ENCODE measurements at regions not wholly inside any gene's neighbourhood (a gene's known extent, or its start where the extent isn't known, plus 50 kb on each side); places are given as distances from the start of the nearest gene placed in this dataset.

DNA sequence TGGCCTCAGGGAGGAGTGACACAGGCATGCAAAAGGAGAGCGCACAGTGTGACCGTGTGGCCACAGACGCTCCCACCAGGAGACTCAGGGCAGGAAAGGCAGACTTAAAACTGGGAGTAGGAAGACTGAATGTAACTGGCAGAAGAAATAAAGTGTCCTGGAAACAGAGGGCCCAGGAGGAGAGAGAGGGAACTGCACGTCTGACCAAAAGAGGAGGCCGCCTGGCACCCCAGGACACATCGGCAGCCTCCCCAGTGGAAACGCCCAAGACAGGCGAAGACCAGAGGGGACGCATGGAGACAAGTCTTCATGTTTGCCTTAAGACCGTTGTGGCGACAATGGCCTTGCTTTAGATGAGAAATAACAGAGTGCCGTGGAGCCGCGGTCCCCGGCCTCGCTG is 163.6 kb upstream of the ALKAL2 start:
- no peak for DNase-seq (ENCODE audit: low spot score)

- no peak for DNase-seq (ENCODE audit: low spot score)
These were observed 161.6 kb upstream of the ALKAL2 start for GRCh38 chr2:449246-450067.

- no peak for DNase-seq (ENCODE audit: low spot score)
These were observed 160.2 kb upstream of the ALKAL2 start for GRCh38 chr2:447902-448665.

- DNase-seq (ENCODE audit: low spot score): no peak
These were observed 159.2 kb upstream of the ALKAL2 start for GRCh38 chr2:446963-447530.

GRCh38 chr2:446303-446874 is 158.5 kb upstream of the ALKAL2 start:
- DNase-seq (ENCODE audit: low spot score): peak; percentile 35

GRCh38 chr2:445896-446295 is 158.0 kb upstream of the ALKAL2 start:
- no peak for DNase-seq (ENCODE audit: low spot score)

GRCh38 chr2:444937-445884 is 157.3 kb upstream of the ALKAL2 start:
- no peak for DNase-seq (ENCODE audit: low spot score)

GRCh38 chr2:443741-444140 is 155.8 kb upstream of the ALKAL2 start:
- no peak for DNase-seq (ENCODE audit: low spot score)

DNA sequence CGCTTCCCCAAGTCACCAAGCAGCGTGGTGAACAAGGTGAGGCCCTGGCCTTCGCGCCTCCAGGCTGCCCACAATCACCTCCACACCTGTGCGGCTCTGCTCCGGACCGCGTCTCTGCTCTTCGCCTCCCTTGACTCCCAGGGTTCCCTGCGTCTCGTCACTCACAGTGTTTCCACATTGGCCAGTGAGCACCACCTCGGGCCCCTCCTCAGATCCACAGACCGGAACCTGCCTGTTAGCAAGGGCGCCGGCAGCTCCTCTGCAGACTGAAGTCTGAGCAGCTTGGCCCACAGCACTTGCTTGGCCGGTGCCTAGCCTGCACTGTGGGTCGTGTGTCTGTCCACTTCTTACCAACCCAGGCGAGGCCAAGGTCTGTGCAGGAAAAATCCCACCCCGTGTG is 155.3 kb upstream of the ALKAL2 start:
- no peak for DNase-seq (ENCODE audit: low spot score)

DNA sequence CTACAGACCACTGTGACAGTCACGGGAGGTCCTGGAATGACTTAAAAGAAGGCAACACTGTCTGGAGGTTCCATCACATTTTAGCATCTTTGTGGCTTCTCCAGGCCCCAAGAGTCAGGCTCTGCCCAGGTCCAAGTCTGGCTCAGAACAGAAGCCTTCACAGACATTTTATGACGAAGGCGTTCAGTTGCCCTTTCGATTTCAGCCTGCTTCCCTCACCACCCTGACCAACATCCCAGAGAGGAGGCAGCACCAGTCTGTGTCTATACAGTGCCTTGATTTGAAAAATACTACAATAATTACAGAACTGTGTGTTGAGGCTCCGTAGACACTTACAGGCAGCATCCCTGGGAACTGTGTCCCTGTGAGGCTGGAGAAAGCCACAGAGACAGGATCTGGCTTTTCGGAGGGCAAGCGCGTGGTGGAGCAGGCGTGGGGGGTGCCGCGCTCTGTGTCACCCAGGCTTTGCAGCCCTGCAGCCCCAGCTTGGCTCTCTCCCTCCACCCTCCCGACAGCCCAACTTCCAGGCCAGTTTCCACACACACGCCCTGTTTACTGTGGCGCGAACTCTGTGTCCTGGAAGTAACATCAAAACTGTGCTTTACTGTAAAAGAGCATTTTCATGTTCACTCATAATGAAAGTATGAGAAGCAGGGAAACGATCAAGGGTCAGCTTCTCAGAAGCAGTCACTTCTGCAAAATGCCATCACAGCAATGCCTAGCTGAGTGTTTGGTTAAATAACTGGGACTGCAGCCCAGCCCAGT is 153.5 kb upstream of the ALKAL2 start:
- DNase-seq (ENCODE audit: low spot score): no peak

- DNase-seq (ENCODE audit: low spot score): no peak
These were observed 152.5 kb upstream of the ALKAL2 start for GRCh38 chr2:440403-440740.

- DNase-seq (ENCODE audit: low spot score): no peak
These were observed 151.9 kb upstream of the ALKAL2 start for GRCh38 chr2:439556-440402.

DNA sequence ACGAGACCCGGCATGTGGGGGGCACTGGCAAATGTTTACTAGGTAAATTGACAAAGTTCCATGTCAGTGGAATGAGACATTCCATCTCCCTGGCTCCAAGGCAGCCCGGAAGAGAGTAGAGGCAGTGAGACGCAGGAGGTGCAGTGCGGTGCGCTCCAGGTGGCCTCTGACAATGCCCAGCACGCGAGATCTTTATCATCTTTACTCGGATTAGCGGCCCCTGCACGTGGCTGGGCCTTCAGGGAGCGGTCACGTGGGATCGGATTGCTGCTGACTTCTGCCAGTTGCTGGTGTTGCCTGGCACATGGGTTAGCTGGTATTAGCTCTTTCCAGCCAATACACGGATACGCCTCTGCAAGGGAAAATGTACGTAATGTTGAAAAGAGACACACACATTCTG is 151.2 kb upstream of the ALKAL2 start:
- DNase-seq (ENCODE audit: low spot score): peak; percentile 82

GRCh38 chr2:437756-438393 is 150.0 kb upstream of the ALKAL2 start:
- DNase-seq (ENCODE audit: low spot score): peak; percentile 62

GRCh38 chr2:437180-437579 is 149.3 kb upstream of the ALKAL2 start:
- no peak for DNase-seq (ENCODE audit: low spot score)

- no peak for DNase-seq (ENCODE audit: low spot score)
These were observed 148.3 kb upstream of the ALKAL2 start for GRCh38 chr2:436205-436604.

- DNase-seq (ENCODE audit: low spot score): no peak
These were observed 146.7 kb upstream of the ALKAL2 start for GRCh38 chr2:434625-435024.

DNA sequence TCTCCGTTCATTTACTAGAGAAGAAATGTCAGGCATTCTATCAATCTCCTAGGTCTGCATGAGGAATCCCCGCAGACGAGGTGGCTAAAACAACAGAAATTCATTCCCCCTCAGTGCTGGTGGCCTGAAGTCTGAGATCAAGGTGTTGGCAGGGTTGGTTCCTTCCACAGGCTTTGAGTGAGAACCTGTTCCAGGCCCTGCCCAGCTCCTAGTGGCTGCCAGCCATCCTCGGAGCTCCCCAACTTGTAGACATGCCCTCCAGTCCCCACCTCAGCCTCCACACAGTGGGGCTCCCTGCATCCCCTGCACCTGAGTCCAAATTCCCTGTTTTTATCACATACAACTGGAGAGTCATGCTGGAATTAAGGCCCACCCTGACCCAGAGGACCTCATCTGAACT is 145.3 kb upstream of the ALKAL2 start:
- DNase-seq (ENCODE audit: low spot score): no peak

Data from SK-N-DZ (cell line).